Lower leg skin (tissue), 3 donors: ENCODE measurements at regions not wholly inside any gene's neighbourhood (a gene's known extent, or its start where the extent isn't known, plus 50 kb on each side); places are given as distances from the start of the nearest gene placed in this dataset.

Source experiments
- POLR2A ChIP-seq, 2 donors: fragments of 450-650 bp; IDR thresholded peaks; one replicate each; pipeline ENCODE4 v1.6.1; 2016 to 2017; ENCODE audit warnings: antibody characterized with exemption in 2 of 2, mild to moderate bottlenecking in 1 of 2, moderate library complexity in 1 of 2
- TF ChIP-seq, protein P1 (sequence below), 3 donors: fragments of 450-650 bp; IDR thresholded peaks; one replicate each; pipeline ENCODE4 v1.5.1; 2016; ENCODE audit warnings: antibody characterized with exemption in 3 of 3, mild to moderate bottlenecking in 3 of 3, moderate library complexity in 2 of 3

DNA sequence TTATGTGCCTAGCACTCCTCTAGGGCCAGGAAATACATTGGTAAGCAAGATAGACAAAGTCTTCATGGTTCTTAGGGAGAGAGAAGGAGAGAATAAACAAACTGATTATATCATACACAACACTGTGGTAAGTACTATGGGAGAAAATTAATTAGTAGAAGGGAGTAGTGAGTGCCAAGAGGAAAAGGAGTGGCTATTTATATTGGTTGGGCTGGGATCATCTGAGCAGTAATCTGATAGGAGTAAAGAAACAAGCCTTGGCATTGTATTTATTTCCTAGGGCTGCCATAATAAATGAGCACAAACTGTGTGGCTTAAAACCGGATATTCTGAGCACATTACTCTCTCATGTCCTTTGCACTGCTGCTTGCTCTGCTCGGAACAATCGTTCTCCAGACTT, 158.1 kb upstream of the PHF14 start:
- TF ChIP-seq, protein P1, sequence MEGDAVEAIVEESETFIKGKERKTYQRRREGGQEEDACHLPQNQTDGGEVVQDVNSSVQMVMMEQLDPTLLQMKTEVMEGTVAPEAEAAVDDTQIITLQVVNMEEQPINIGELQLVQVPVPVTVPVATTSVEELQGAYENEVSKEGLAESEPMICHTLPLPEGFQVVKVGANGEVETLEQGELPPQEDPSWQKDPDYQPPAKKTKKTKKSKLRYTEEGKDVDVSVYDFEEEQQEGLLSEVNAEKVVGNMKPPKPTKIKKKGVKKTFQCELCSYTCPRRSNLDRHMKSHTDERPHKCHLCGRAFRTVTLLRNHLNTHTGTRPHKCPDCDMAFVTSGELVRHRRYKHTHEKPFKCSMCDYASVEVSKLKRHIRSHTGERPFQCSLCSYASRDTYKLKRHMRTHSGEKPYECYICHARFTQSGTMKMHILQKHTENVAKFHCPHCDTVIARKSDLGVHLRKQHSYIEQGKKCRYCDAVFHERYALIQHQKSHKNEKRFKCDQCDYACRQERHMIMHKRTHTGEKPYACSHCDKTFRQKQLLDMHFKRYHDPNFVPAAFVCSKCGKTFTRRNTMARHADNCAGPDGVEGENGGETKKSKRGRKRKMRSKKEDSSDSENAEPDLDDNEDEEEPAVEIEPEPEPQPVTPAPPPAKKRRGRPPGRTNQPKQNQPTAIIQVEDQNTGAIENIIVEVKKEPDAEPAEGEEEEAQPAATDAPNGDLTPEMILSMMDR (IDR thresholded peaks at IDR 0.05): no peak
- no peak for TF ChIP-seq POLR2A (IDR thresholded peaks at IDR 0.05)
